Loucy (cell line): ENCODE measurements at regions not wholly inside any gene's neighbourhood (a gene's known extent, or its start where the extent isn't known, plus 50 kb on each side); places are given as distances from the start of the nearest gene placed in this dataset.

ENCODE experiments used
- H2AFZ ChIP-seq: fragments of 200-600 bp; sonication (generic); 2 replicates; pipeline ENCODE4 v1.6.0; 2016; ENCODE audit warnings: antibody characterized with exemption, mild to moderate bottlenecking, low read length, moderate library complexity
- H3F3A ChIP-seq: fragments of 200-600 bp; 2 replicates; pipeline ENCODE4 v1.6.0; 2016; ENCODE audit warnings: antibody characterized with exemption, low read depth, mild to moderate bottlenecking
- H3K27me3 ChIP-seq: fragments of 200-600 bp; sonication (generic); 2 replicates; pipeline ENCODE4 v1.6.1; 2014; ENCODE audit warnings: low read length, mild to moderate bottlenecking; ENCODE audit not compliant: insufficient read depth, poor library complexity, severe bottlenecking
- H3K36me3 ChIP-seq: fragments of 200-600 bp; sonication (generic); 2 replicates; pipeline ENCODE4 v1.6.1; 2016; ENCODE audit warnings: low read length; ENCODE audit not compliant: insufficient read depth
- H3K4me1 ChIP-seq: fragments of 200-600 bp; sonication (generic); 2 replicates; pipeline ENCODE4 v1.5.1; 2014; ENCODE audit warnings: low read length, mild to moderate bottlenecking; ENCODE audit not compliant: insufficient read depth, poor library complexity, severe bottlenecking
- H3K4me2 ChIP-seq: fragments of 200-600 bp; sonication (generic); 2 replicates; pipeline ENCODE4 v1.6.0; 2014; ENCODE audit warnings: antibody characterized with exemption, low read length, low read depth, mild to moderate bottlenecking; ENCODE audit not compliant: poor library complexity, severe bottlenecking
- H3K4me3 ChIP-seq: fragments of 200-600 bp; sonication (generic); 2 replicates; pipeline ENCODE4 v1.5.1; 2014; ENCODE audit warnings: low read length, mild to moderate bottlenecking, mixed read lengths; ENCODE audit not compliant: poor library complexity, severe bottlenecking
- H3K79me2 ChIP-seq: fragments of 200-600 bp; sonication (generic); 2 replicates; pipeline ENCODE4 v1.6.1; 2014; ENCODE audit warnings: low read length; ENCODE audit not compliant: insufficient read depth
- H3K9ac ChIP-seq: fragments of 200-600 bp; sonication (generic); 2 replicates; pipeline ENCODE4 v1.6.0; 2014; ENCODE audit warnings: mild to moderate bottlenecking, low read depth, low read length, moderate library complexity; ENCODE audit not compliant: poor library complexity, severe bottlenecking
- H3K9me2 ChIP-seq: fragments of 200-600 bp; sonication (generic); replicated peaks from 2 replicates; pipeline ENCODE4 v1.6.1; 2016; ENCODE audit warnings: low read depth, low read length, mixed read lengths
- H3K9me3 ChIP-seq: fragments of 200-600 bp; sonication (generic); 2 replicates; pipeline ENCODE4 v1.6.1; 2014; ENCODE audit warnings: mild to moderate bottlenecking, antibody characterized with exemption, low read length, low read depth; ENCODE audit not compliant: insufficient read depth
- H4K20me1 ChIP-seq: fragments of 200-600 bp; sonication (generic); 2 replicates; pipeline ENCODE4 v1.6.0; 2014; ENCODE audit warnings: antibody characterized with exemption, low read length, mild to moderate bottlenecking; ENCODE audit not compliant: insufficient read depth, poor library complexity, severe bottlenecking
- EZH2phosphoT487 ChIP-seq: fragments of 200-600 bp; IDR thresholded peaks from 2 replicates; pipeline ENCODE4 v1.6.1; 2018; ENCODE audit warnings: antibody characterized with exemption, mild to moderate bottlenecking, moderate library complexity, borderline replicate concordance
- TF ChIP-seq, protein P1 (sequence below): fragments of 200-600 bp; sonication (generic); conservative IDR thresholded peaks from 2 replicates; pipeline ENCODE4 v1.5.1; 2014; ENCODE audit warnings: mild to moderate bottlenecking, antibody characterized with exemption, low read length

GRCh38 chr2:114079366-114080004 lies 189.6 kb downstream of the ACTR3 start:
- Histone ChIP-seq H2AFZ (no peak overlapping the region), H3K27me3 (no peaks in the 10 kb centered on the region), H3K4me1 (no peaks in the 10 kb centered on the region), H3K9me2 (no peaks in the 10 kb centered on the region), H3K79me2 (no peaks in the 10 kb centered on the region), H3K4me3 (no peak overlapping the region), H3F3A (no peaks in the 10 kb centered on the region), H4K20me1 (no peaks in the 10 kb centered on the region), H3K36me3 (no peaks in the 10 kb centered on the region), H3K9me3 (no peaks in the 10 kb centered on the region), H3K4me2 (no peak overlapping the region), H3K9ac (no peak overlapping the region)
- TF ChIP-seq EZH2phosphoT487: no peak

- Histone ChIP-seq H3K4me2 (no peak overlapping the region), H3F3A (no peaks in the 10 kb centered on the region), H3K4me1 (no peaks in the 10 kb centered on the region), H3K9me3 (no peaks in the 10 kb centered on the region), H3K9ac (no peak overlapping the region), H3K9me2 (no peaks in the 10 kb centered on the region), H3K79me2 (no peaks in the 10 kb centered on the region), H3K36me3 (no peaks in the 10 kb centered on the region), H3K4me3 (no peak overlapping the region), H2AFZ (no peak overlapping the region), H3K27me3 (no peaks in the 10 kb centered on the region), H4K20me1 (no peaks in the 10 kb centered on the region)
- TF ChIP-seq, protein P1, sequence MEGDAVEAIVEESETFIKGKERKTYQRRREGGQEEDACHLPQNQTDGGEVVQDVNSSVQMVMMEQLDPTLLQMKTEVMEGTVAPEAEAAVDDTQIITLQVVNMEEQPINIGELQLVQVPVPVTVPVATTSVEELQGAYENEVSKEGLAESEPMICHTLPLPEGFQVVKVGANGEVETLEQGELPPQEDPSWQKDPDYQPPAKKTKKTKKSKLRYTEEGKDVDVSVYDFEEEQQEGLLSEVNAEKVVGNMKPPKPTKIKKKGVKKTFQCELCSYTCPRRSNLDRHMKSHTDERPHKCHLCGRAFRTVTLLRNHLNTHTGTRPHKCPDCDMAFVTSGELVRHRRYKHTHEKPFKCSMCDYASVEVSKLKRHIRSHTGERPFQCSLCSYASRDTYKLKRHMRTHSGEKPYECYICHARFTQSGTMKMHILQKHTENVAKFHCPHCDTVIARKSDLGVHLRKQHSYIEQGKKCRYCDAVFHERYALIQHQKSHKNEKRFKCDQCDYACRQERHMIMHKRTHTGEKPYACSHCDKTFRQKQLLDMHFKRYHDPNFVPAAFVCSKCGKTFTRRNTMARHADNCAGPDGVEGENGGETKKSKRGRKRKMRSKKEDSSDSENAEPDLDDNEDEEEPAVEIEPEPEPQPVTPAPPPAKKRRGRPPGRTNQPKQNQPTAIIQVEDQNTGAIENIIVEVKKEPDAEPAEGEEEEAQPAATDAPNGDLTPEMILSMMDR: no peak
- TF ChIP-seq EZH2phosphoT487: no peak
Observed at GRCh38 chr2:114082731-114083433, 193.0 kb downstream of the ACTR3 start.

- Histone ChIP-seq H3K27me3 (no peaks in the 10 kb centered on the region), H3K4me3 (no peak overlapping the region), H3K36me3 (no peaks in the 10 kb centered on the region), H3K4me1 (no peaks in the 10 kb centered on the region), H3F3A (no peaks in the 10 kb centered on the region), H3K79me2 (no peaks in the 10 kb centered on the region), H3K9me3 (no peaks in the 10 kb centered on the region), H3K4me2 (no peak overlapping the region), H2AFZ (no peak overlapping the region), H4K20me1 (no peaks in the 10 kb centered on the region), H3K9me2 (no peaks in the 10 kb centered on the region), H3K9ac (no peak overlapping the region)
- TF ChIP-seq, protein P1: no peak
Observed at GRCh38 chr2:114083717-114084387, 194.0 kb downstream of the ACTR3 start.
